HG02973 (cell line): ENCODE measurements at regions not wholly inside any gene's neighbourhood (a gene's known extent, or its start where the extent isn't known, plus 50 kb on each side); places are given as distances from the start of the nearest gene placed in this dataset.

ENCODE experiments used
- ATAC-seq: cut with Tn5 transposase; IDR thresholded peaks from one replicate; pipeline ENCODE4 v1.9.1; 2021; ENCODE audit warnings: moderate library complexity; ENCODE audit not compliant: unreplicated experiment

- no peak for ATAC-seq
These were observed 184.2 kb downstream of the NR2F2 start for GRCh38 chr15:96514607-96515285.

GRCh38 chr15:96515371-96515770 lies 184.9 kb downstream of the NR2F2 start:
- no peak for ATAC-seq

GRCh38 chr15:96521386-96521785 lies 190.9 kb downstream of the NR2F2 start:
- ATAC-seq, result no peak

- ATAC-seq, result no peak
These were observed 194.3 kb downstream of the NR2F2 start for GRCh38 chr15:96524676-96525417.

- no peak for ATAC-seq
These were observed 204.6 kb downstream of the NR2F2 start for GRCh38 chr15:96535148-96535547.

GRCh38 chr15:96538491-96538890 lies 208.0 kb downstream of the NR2F2 start:
- ATAC-seq, result no peak

- ATAC-seq, result no peak
These were observed 209.8 kb downstream of the NR2F2 start for GRCh38 chr15:96540283-96540682.

- ATAC-seq, result no peak
These were observed 211.8 kb downstream of the NR2F2 start for GRCh38 chr15:96542130-96542770.

GRCh38 chr15:96544162-96544756 lies 213.8 kb downstream of the NR2F2 start:
- ATAC-seq, result no peak

GRCh38 chr15:96549136-96549535 lies 218.6 kb downstream of the NR2F2 start:
- ATAC-seq, result no peak

GRCh38 chr15:96551196-96551595 lies 220.7 kb downstream of the NR2F2 start:
- no peak for ATAC-seq

- ATAC-seq, result no peak
These were observed 221.2 kb downstream of the NR2F2 start for GRCh38 chr15:96551722-96552121.

GRCh38 chr15:96553006-96553405 lies 222.5 kb downstream of the NR2F2 start:
- no peak for ATAC-seq

GRCh38 chr15:96553451-96553850 lies 223.0 kb downstream of the NR2F2 start:
- no peak for ATAC-seq

- ATAC-seq, result no peak
These were observed 223.4 kb downstream of the NR2F2 start for GRCh38 chr15:96553931-96554330.

- no peak for ATAC-seq
These were observed 224.0 kb downstream of the NR2F2 start for GRCh38 chr15:96554541-96554940.

- ATAC-seq, result no peak
These were observed 228.6 kb downstream of the NR2F2 start for GRCh38 chr15:96559087-96559486.

- no peak for ATAC-seq
These were observed 229.1 kb downstream of the NR2F2 start for GRCh38 chr15:96559631-96560030.

- ATAC-seq, result no peak
These were observed 229.9 kb downstream of the NR2F2 start for GRCh38 chr15:96560246-96560895.

GRCh38 chr15:96561593-96561992 lies 231.1 kb downstream of the NR2F2 start:
- ATAC-seq, result no peak

GRCh38 chr15:96564546-96564945 lies 234.0 kb downstream of the NR2F2 start:
- ATAC-seq, result no peak
